ACHN (cell line): ENCODE measurements at regions not wholly inside any gene's neighbourhood (a gene's known extent, or its start where the extent isn't known, plus 50 kb on each side); places are given as distances from the start of the nearest gene placed in this dataset.

ENCODE experiments used
- DNase-seq: peaks from one replicate; pipeline ENCODE4 v3.0.0-alpha.2; 2015
- in situ Hi-C: cut with HindIII; loops from 2 replicates; pipeline ENCODE4 v1.10.0; 2017; ENCODE audit warnings: low sequenced_read_pairs, low pct_ligation_motif_present, low pct_unique_long_range_greater_than_20kb

- in situ Hi-C loops = no loop called here
- no peak for DNase-seq
These were observed 56.8 kb downstream of the IZUMO3 start for GRCh38 chr9:24488896-24489295.

GRCh38 chr9:24487946-24488345 is 57.8 kb downstream of the IZUMO3 start:
- no peak for DNase-seq
- in situ Hi-C loops = no loop called here

- in situ Hi-C loops = no loop called here
- DNase-seq = no peak
These were observed 58.3 kb downstream of the IZUMO3 start for GRCh38 chr9:24487250-24487861.

GRCh38 chr9:24479361-24480059 is 66.2 kb downstream of the IZUMO3 start:
- DNase-seq = no peak
- in situ Hi-C loops = no loop called here

GRCh38 chr9:24464319-24464951 is 81.3 kb downstream of the IZUMO3 start:
- peak; percentile 52 for DNase-seq
- in situ Hi-C loops = no loop called here

GRCh38 chr9:24462951-24463350 is 82.7 kb downstream of the IZUMO3 start:
- in situ Hi-C loops = no loop called here
- peak; percentile 31 for DNase-seq

- in situ Hi-C loops = no loop called here
These were observed 84.9 kb downstream of the IZUMO3 start for GRCh38 chr9:24460781-24461180.

GRCh38 chr9:24459953-24460352 is 85.7 kb downstream of the IZUMO3 start:
- DNase-seq = no peak
- in situ Hi-C loops = no loop called here

More at GRCh38 chr9:24460781-24461180, 84.9 kb downstream of the IZUMO3 start:
- no peak for DNase-seq

- DNase-seq = no peak
- in situ Hi-C loops = no loop called here
These were observed 94.4 kb downstream of the IZUMO3 start for GRCh38 chr9:24451346-24451745.

- DNase-seq = no peak
- in situ Hi-C loops = no loop called here
These were observed 95.7 kb downstream of the IZUMO3 start for GRCh38 chr9:24449976-24450375.

GRCh38 chr9:24439456-24439855 is 106.2 kb downstream of the IZUMO3 start:
- in situ Hi-C loops = no loop called here
- DNase-seq = no peak

- in situ Hi-C loops = no loop called here
- DNase-seq = no peak
These were observed 106.8 kb downstream of the IZUMO3 start for GRCh38 chr9:24438876-24439275.

- DNase-seq = peak; percentile 78
- in situ Hi-C loops = no loop called here
These were observed 108.9 kb downstream of the IZUMO3 start for GRCh38 chr9:24436761-24437160.

GRCh38 chr9:24434183-24434582 is 111.5 kb downstream of the IZUMO3 start:
- DNase-seq = no peak
- in situ Hi-C loops = no loop called here

GRCh38 chr9:24416136-24416535 is 129.6 kb downstream of the IZUMO3 start:
- in situ Hi-C loops = no loop called here

GRCh38 chr9:24413651-24414050 is 132.0 kb downstream of the IZUMO3 start:
- in situ Hi-C loops = no loop called here
- DNase-seq = no peak

More at GRCh38 chr9:24416136-24416535, 129.6 kb downstream of the IZUMO3 start:
- no peak for DNase-seq

- no peak for DNase-seq
- in situ Hi-C loops = no loop called here
These were observed 147.2 kb downstream of the IZUMO3 start for GRCh38 chr9:24398466-24398865.

- in situ Hi-C loops = no loop called here
These were observed 154.6 kb downstream of the IZUMO3 start for GRCh38 chr9:24391095-24391494.

GRCh38 chr9:24385077-24385476 is 160.6 kb downstream of the IZUMO3 start:
- in situ Hi-C loops = no loop called here
- DNase-seq = no peak

More at GRCh38 chr9:24391095-24391494, 154.6 kb downstream of the IZUMO3 start:
- DNase-seq = no peak

- in situ Hi-C loops = no loop called here
- no peak for DNase-seq
These were observed 163.1 kb downstream of the IZUMO3 start for GRCh38 chr9:24382566-24382965.
